H1 (cell line): ENCODE measurements at regions not wholly inside any gene's neighbourhood (a gene's known extent, or its start where the extent isn't known, plus 50 kb on each side); places are given as distances from the start of the nearest gene placed in this dataset.

Experiments used
- CEBPB ChIP-seq: IDR thresholded peaks from 2 replicates; pipeline ENCODE4 v1.6.1; 2012; ENCODE audit warnings: low read depth, low read length
- RNF2 ChIP-seq: fragments of 200-900, 300-1000 bp; sonication (generic); IDR thresholded peaks from 2 replicates; pipeline ENCODE4 v1.7.1; 2016; ENCODE audit warnings: borderline replicate concordance, low read depth, mild to moderate bottlenecking, antibody characterized with exemption, low read length; ENCODE audit not compliant: poor library complexity, severe bottlenecking; ENCODE audit errors: missing control alignments

GRCh38 chr2:234203135-234203984 lies 152.9 kb downstream of the SPP2 start (continued):
- TF ChIP-seq RNF2 (no peak), CEBPB (no peak)
